NB4 (cell line): ENCODE measurements at regions not wholly inside any gene's neighbourhood (a gene's known extent, or its start where the extent isn't known, plus 50 kb on each side); places are given as distances from the start of the nearest gene placed in this dataset.

Experiments
- DNase-seq: peaks from one replicate; pipeline ENCODE4 v3.0.0; 2010; ENCODE audit warnings: low read depth
- H3K4me3 ChIP-seq: one replicate; pipeline ENCODE4 v1.5.1; 2011; ENCODE audit warnings: mild to moderate bottlenecking, low read depth, low read length, moderate library complexity
- CTCF ChIP-seq: IDR thresholded peaks from one replicate; pipeline ENCODE4 v1.5.1; 2012; ENCODE audit warnings: low read depth, low read length
- MYC ChIP-seq: IDR thresholded peaks from 2 replicates; pipeline ENCODE4 v1.6.1; 2011; ENCODE audit warnings: low read depth, low read length
- POLR2A ChIP-seq: IDR thresholded peaks from 2 replicates; pipeline ENCODE4 v1.6.1; 2011; ENCODE audit warnings: mild to moderate bottlenecking; ENCODE audit not compliant: insufficient read length; ENCODE audit errors: extremely low read depth
- TF ChIP-seq, protein P1 (sequence below): IDR thresholded peaks from 2 replicates; pipeline ENCODE4 v1.6.1; 2011; ENCODE audit warnings: low read depth, low read length

DNA sequence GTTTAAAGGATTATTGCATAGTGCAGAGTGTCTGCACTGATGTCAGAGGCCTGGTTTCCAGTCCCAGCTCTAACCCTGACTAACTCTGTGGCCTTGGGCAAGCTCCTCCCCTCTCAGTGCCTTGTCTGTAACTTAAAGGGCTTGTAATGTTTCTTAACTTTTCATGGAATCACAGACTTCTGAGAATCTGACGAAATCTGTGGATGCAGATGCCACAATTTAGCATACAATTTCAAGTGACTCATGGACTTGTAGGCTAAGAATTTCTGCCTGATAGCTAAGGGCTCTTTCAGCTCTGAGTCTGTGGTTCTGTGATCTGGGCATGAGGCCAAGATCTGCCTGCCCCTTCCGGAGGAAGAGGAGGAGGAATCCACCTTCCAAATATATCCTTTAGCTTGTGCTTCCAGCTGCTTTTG lies 236.9 kb downstream of the AR start:
- TF ChIP-seq POLR2A = no peak
- peak; percentile 32 for DNase-seq
- no peak overlapping the region for H3K4me3 ChIP-seq

- H3K4me3 ChIP-seq = no peak overlapping the region
- DNase-seq = no peak
- TF ChIP-seq, protein P1, sequence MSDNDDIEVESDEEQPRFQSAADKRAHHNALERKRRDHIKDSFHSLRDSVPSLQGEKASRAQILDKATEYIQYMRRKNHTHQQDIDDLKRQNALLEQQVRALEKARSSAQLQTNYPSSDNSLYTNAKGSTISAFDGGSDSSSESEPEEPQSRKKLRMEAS = no peak
- no peak for TF ChIP-seq MYC
- no peak for TF ChIP-seq CTCF
- no peak for TF ChIP-seq POLR2A
Observed at GRCh38 chrX:67781132-67781531, 237.3 kb downstream of the AR start.

DNA sequence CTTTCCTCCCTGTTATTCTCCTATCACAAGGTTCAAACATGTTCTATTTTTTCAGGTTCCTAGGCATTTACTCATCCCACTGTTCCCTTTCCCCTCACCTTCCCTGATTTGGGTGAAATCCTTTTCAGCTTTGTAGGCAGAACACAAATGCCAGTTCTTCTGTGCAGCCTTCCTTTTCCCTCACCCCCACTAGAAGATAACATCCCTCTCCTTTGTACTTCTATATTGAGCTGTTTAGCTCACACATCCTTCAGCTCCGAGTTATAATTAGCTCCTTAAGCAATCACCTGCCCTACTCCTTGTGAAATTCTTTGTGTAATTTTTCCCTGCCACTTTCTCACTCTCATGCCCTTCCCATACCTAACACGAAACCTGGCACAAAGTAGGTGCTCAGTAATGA lies 240.9 kb downstream of the AR start:
- TF ChIP-seq POLR2A (no peak), CTCF (no peak), MYC (no peak)
- TF ChIP-seq, protein P1 = no peak
- no peak for DNase-seq
- no peak overlapping the region for H3K4me3 ChIP-seq

DNA sequence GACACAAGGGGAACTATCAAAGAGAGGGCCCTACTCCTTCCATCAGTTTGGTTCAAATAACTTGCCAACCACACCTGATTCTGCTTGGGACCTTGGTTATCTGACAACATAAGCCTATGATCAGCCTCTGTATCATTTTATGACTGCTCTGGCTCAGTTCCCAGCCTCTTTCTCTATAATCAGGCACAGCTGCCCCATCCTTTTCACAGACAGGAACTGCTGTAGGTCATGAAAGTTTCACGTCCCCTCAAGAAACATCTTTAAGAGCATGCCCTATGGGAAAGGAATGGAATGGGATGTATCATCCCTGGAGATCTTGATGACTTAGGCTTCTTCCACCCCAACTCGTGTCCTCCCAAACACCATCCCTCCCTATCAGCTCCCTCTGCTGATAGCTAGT lies 243.4 kb downstream of the AR start:
- no peak for DNase-seq
- H3K4me3 ChIP-seq = no peak overlapping the region
- TF ChIP-seq CTCF (no peak), POLR2A (no peak), MYC (no peak)
- TF ChIP-seq, protein P1 = no peak

DNA sequence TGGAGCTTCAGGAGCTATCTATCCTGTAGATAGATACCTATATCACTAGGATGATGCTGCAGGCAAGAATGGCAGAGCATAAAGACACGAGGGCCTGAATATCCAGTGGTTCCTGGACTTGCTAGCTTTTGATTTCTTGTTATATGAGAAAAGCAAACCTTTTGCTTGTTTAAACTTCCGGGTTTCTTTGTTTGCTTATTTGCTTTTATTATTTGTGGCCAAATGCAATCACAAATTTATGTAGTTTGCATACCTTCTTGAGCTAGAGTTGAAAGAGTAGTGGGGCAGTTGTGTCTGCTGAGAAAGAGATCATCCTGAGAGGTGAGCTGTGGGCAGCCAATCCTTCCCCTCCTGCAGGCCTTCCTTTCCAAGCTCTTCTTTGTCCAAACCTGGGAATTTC lies 245.7 kb downstream of the AR start:
- no peak for TF ChIP-seq CTCF
- TF ChIP-seq, protein P1 = no peak
- TF ChIP-seq MYC = no peak
- no peak for TF ChIP-seq POLR2A
- H3K4me3 ChIP-seq = no peak overlapping the region
- DNase-seq = no peak
